Caco-2 (cell line): ENCODE measurements at regions not wholly inside any gene's neighbourhood (a gene's known extent, or its start where the extent isn't known, plus 50 kb on each side); places are given as distances from the start of the nearest gene placed in this dataset.
"Not testable (repeated sequence)": the region's sequence is repeated elsewhere in the genome, so short reads cannot be mapped to it uniquely, and the experiment has no call there.

Experiments
- BruUV-seq: library from RNA; stranded (reverse); fragments of 400-500 nt; replicated peaks from 2 replicates; lab custom pipeline; 2021; lab: Mats Ljungman, UMichigan
- CTCF ChIA-PET: fragments of 300-600 bp; sonication (Branson Sonifier 250); formaldehyde crosslinking; loops from one replicate; lab custom pipeline; 2022; ENCODE audit warnings: antibody characterized with exemption; lab: Charles Lee
- POLR2A ChIA-PET: fragments of 300-600 bp; sonication (Branson Sonifier 250); formaldehyde crosslinking; loops from one replicate; lab custom pipeline; 2022; ENCODE audit warnings: antibody characterized with exemption; lab: Charles Lee
- DNase-seq, 2 experiments: peaks; one replicate each; pipeline versions ENCODE4 v3.0.0 to v3.0.0-alpha.2; 2020 to 2022
- H3K27me3 ChIP-seq: replicated peaks from 2 replicates; pipeline ENCODE4 v1.6.0; 2011; ENCODE audit warnings: low read length; ENCODE audit not compliant: control insufficient read depth, insufficient read depth
- H3K36me3 ChIP-seq: 2 replicates; pipeline ENCODE4 v1.5.1; 2011; ENCODE audit warnings: low read length; ENCODE audit not compliant: control insufficient read depth, insufficient read depth
- H3K4me1 ChIP-seq: fragments of 250-450 bp; sonication (Bioruptor Pico); 2 replicates; pipeline ENCODE4 v1.5.1; 2020; ENCODE audit warnings: mild to moderate bottlenecking
- H3K4me3 ChIP-seq: 2 replicates; pipeline ENCODE4 v1.5.1; 2011; ENCODE audit warnings: low read depth, mild to moderate bottlenecking, control low read depth, low read length
- H3K9me3 ChIP-seq: fragments of 250-450 bp; sonication (Bioruptor Pico); 2 replicates; pipeline ENCODE4 v1.5.1; 2020; ENCODE audit warnings: mild to moderate bottlenecking, moderate library complexity
- H3K27ac Mint-ChIP-seq: one replicate; pipeline ENCODE4 v1.8.0; 2022; ENCODE audit warnings: mixed read lengths; ENCODE audit not compliant: unreplicated experiment
- H3K27me3 Mint-ChIP-seq: one replicate; pipeline ENCODE4 v1.8.0; 2022; ENCODE audit warnings: mixed read lengths; ENCODE audit not compliant: insufficient read depth, unreplicated experiment
- H3K36me3 Mint-ChIP-seq: one replicate; pipeline ENCODE4 v1.8.0; 2022; ENCODE audit warnings: mild to moderate bottlenecking, mixed read lengths; ENCODE audit not compliant: insufficient read depth, unreplicated experiment
- H3K4me1 Mint-ChIP-seq: one replicate; pipeline ENCODE4 v1.8.0; 2022; ENCODE audit warnings: low read depth, mixed read lengths; ENCODE audit not compliant: unreplicated experiment
- H3K4me3 Mint-ChIP-seq: one replicate; pipeline ENCODE4 v1.8.0; 2022; ENCODE audit warnings: mild to moderate bottlenecking, moderate library complexity, mixed read lengths; ENCODE audit not compliant: unreplicated experiment
- H3K9me3 Mint-ChIP-seq: one replicate; pipeline ENCODE4 v1.8.0; 2022; ENCODE audit warnings: mixed read lengths; ENCODE audit not compliant: unreplicated experiment
- CTCF ChIP-seq, 2 experiments: fragments of 200-600 bp in 1 of 2; IDR thresholded peaks; 1 replicate in 1 of 2; 2 replicates in 1 of 2; pipeline versions ENCODE4 v1.5.1 to v1.8.0; 2011 to 2022; ENCODE audit warnings: antibody characterized with exemption in 1 of 2, control low read depth in 1 of 2, inconsistent platforms in 1 of 2, low read depth in 1 of 2, low read length in 1 of 2, mild to moderate bottlenecking in 1 of 2, moderate library complexity in 1 of 2; ENCODE audit not compliant: insufficient read depth in 1 of 2, severe bottlenecking in 1 of 2, unreplicated experiment in 1 of 2
- intact Hi-C: fragments of 100-400 bp; cut with micrococcal nuclease; formaldehyde crosslinking; loops from one replicate; pipeline ENCODE4 v1.10.0; 2022; ENCODE audit not compliant: unreplicated experiment

GRCh38 chrX:131649741-131650140 is 105.9 kb downstream of the OR13H1 start:
- Mint-ChIP-seq H3K4me1 (no peaks in the 10 kb centered on the region), H3K36me3 (peaks cover 6% of the 10 kb centered on the region), H3K27me3 (peaks cover 6% of the 10 kb centered on the region), H3K27ac (no peak overlapping the region), H3K9me3 (no peaks in the 10 kb centered on the region), H3K4me3 (no peak overlapping the region)
- Histone ChIP-seq H3K4me3 (no peak overlapping the region), H3K4me1 (no peaks in the 10 kb centered on the region), H3K9me3 (no peaks in the 10 kb centered on the region), H3K36me3 (no peaks in the 10 kb centered on the region), H3K27me3 (no peaks in the 10 kb centered on the region)
- CTCF ChIA-PET, result no interaction called here
- intact Hi-C loops, result no loop called here
- no peak for DNase-seq
- TF ChIP-seq CTCF (IDR thresholded peaks at IDR 0.05; ENCODE audit: insufficient read depth in 1 of 2, low read depth in 1 of 2, low read length in 1 of 2, severe bottlenecking in 1 of 2, unreplicated experiment in 1 of 2), result no peak
- BruUV-seq, result no TSS peak
- POLR2A ChIA-PET, result no interaction called here

- no peaks in the 10 kb centered on the region for H3K4me1 ChIP-seq
- no peaks in the 10 kb centered on the region for H3K36me3 ChIP-seq
- intact Hi-C loops, result no loop called here
- Mint-ChIP-seq H3K4me3 (no peak overlapping the region), H3K36me3 (peaks cover 6% of the 10 kb centered on the region), H3K4me1 (no peaks in the 10 kb centered on the region), H3K27me3 (peaks cover 8% of the 10 kb centered on the region), H3K9me3 (no peaks in the 10 kb centered on the region), H3K27ac (no peak overlapping the region)
- ChIA-PET CTCF (no interaction called here), POLR2A (no interaction called here)
- no peak for DNase-seq
- H3K4me3 ChIP-seq, result no peak overlapping the region
- no peak for TF ChIP-seq CTCF (IDR thresholded peaks at IDR 0.05; ENCODE audit: insufficient read depth in 1 of 2, low read depth in 1 of 2, low read length in 1 of 2, severe bottlenecking in 1 of 2, unreplicated experiment in 1 of 2)
- no TSS peak for BruUV-seq
- H3K27me3 ChIP-seq, result no peaks in the 10 kb centered on the region
- H3K9me3 ChIP-seq, result no peaks in the 10 kb centered on the region
Observed at GRCh38 chrX:131650637-131651410, 107.0 kb downstream of the OR13H1 start.

GRCh38 chrX:131663726-131664125 is 119.9 kb downstream of the OR13H1 start:
- H3K27me3 Mint-ChIP-seq, H3K36me3 ChIP-seq, DNase-seq, CTCF ChIA-PET, H3K9me3 Mint-ChIP-seq, H3K27me3 ChIP-seq, H3K4me3 ChIP-seq, H3K4me1 Mint-ChIP-seq, H3K4me1 ChIP-seq, BruUV-seq, H3K36me3 Mint-ChIP-seq, H3K4me3 Mint-ChIP-seq, intact Hi-C loops, POLR2A ChIA-PET, H3K9me3 ChIP-seq, H3K27ac Mint-ChIP-seq: not testable (repeated sequence)
